ENCODE measurements at regions not wholly inside any gene's neighbourhood (a gene's known extent, or its start where the extent isn't known, plus 50 kb on each side); places are given as distances from the start of the nearest gene placed in this dataset.

GRCh38 chr4:145295547-145295946 lies 115.2 kb upstream of the OTUD4 start:
- no peak for TF ChIP-seq CTCF (IDR thresholded peaks at IDR 0.05; ENCODE audit: partially characterized antibody, unreplicated experiment)
- H3K4me1 Mint-ChIP-seq (ENCODE audit: low read depth, unreplicated experiment), result no peaks in the 10 kb centered on the region
- H3K27me3 Mint-ChIP-seq (ENCODE audit: unreplicated experiment), result peaks cover 2% of the 10 kb centered on the region
- no peak overlapping the region for H3K4me3 Mint-ChIP-seq (ENCODE audit: unreplicated experiment)
- H3K36me3 Mint-ChIP-seq (ENCODE audit: unreplicated experiment), result no peaks in the 10 kb centered on the region
- peaks cover 3% of the 10 kb centered on the region for H3K9me3 Mint-ChIP-seq (ENCODE audit: unreplicated experiment)
- H3K27ac Mint-ChIP-seq (ENCODE audit: unreplicated experiment), result no peak overlapping the region
- DNase-seq, result no peak

- Mint-ChIP-seq H3K9me3 (ENCODE audit: unreplicated experiment) (peaks cover 3% of the 10 kb centered on the region), H3K27me3 (ENCODE audit: unreplicated experiment) (peaks cover 2% of the 10 kb centered on the region), H3K4me1 (ENCODE audit: low read depth, unreplicated experiment) (no peaks in the 10 kb centered on the region), H3K4me3 (ENCODE audit: unreplicated experiment) (no peak overlapping the region), H3K36me3 (ENCODE audit: unreplicated experiment) (no peaks in the 10 kb centered on the region), H3K27ac (ENCODE audit: unreplicated experiment) (no peak overlapping the region)
- TF ChIP-seq CTCF (IDR thresholded peaks at IDR 0.05; ENCODE audit: partially characterized antibody, unreplicated experiment), result no peak
- no peak for DNase-seq
These were observed 114.7 kb upstream of the OTUD4 start for GRCh38 chr4:145295122-145295521.

- no peaks in the 10 kb centered on the region for H3K36me3 Mint-ChIP-seq (ENCODE audit: unreplicated experiment)
- no peak for TF ChIP-seq CTCF (IDR thresholded peaks at IDR 0.05; ENCODE audit: partially characterized antibody, unreplicated experiment)
- DNase-seq, result no peak
- no peaks in the 10 kb centered on the region for H3K4me1 Mint-ChIP-seq (ENCODE audit: low read depth, unreplicated experiment)
- H3K27ac Mint-ChIP-seq (ENCODE audit: unreplicated experiment), result no peak overlapping the region
- H3K9me3 Mint-ChIP-seq (ENCODE audit: unreplicated experiment), result peaks cover 3% of the 10 kb centered on the region
- H3K27me3 Mint-ChIP-seq (ENCODE audit: unreplicated experiment), result peaks cover 2% of the 10 kb centered on the region
- no peak overlapping the region for H3K4me3 Mint-ChIP-seq (ENCODE audit: unreplicated experiment)
These were observed 113.3 kb upstream of the OTUD4 start for GRCh38 chr4:145293658-145294057.

GRCh38 chr4:145290955-145291354 lies 110.6 kb upstream of the OTUD4 start:
- H3K27me3 Mint-ChIP-seq (ENCODE audit: unreplicated experiment), result peaks cover 2% of the 10 kb centered on the region
- TF ChIP-seq CTCF (IDR thresholded peaks at IDR 0.05; ENCODE audit: partially characterized antibody, unreplicated experiment), result no peak
- no peaks in the 10 kb centered on the region for H3K36me3 Mint-ChIP-seq (ENCODE audit: unreplicated experiment)
- no peak for DNase-seq
- no peak overlapping the region for H3K4me3 Mint-ChIP-seq (ENCODE audit: unreplicated experiment)
- H3K4me1 Mint-ChIP-seq (ENCODE audit: low read depth, unreplicated experiment), result no peaks in the 10 kb centered on the region
- no peaks in the 10 kb centered on the region for H3K9me3 Mint-ChIP-seq (ENCODE audit: unreplicated experiment)
- H3K27ac Mint-ChIP-seq (ENCODE audit: unreplicated experiment), result no peak overlapping the region

GRCh38 chr4:145289403-145290076 lies 109.2 kb upstream of the OTUD4 start:
- H3K4me1 Mint-ChIP-seq (ENCODE audit: low read depth, unreplicated experiment), result no peaks in the 10 kb centered on the region
- H3K4me3 Mint-ChIP-seq (ENCODE audit: unreplicated experiment), result no peak overlapping the region
- no peak for DNase-seq
- H3K36me3 Mint-ChIP-seq (ENCODE audit: unreplicated experiment), result no peaks in the 10 kb centered on the region
- H3K27ac Mint-ChIP-seq (ENCODE audit: unreplicated experiment), result no peak overlapping the region
- TF ChIP-seq CTCF (IDR thresholded peaks at IDR 0.05; ENCODE audit: partially characterized antibody, unreplicated experiment), result no peak
- no peaks in the 10 kb centered on the region for H3K9me3 Mint-ChIP-seq (ENCODE audit: unreplicated experiment)
- no peaks in the 10 kb centered on the region for H3K27me3 Mint-ChIP-seq (ENCODE audit: unreplicated experiment)
